HFFc6 (cell line): ENCODE measurements at regions not wholly inside any gene's neighbourhood (a gene's known extent, or its start where the extent isn't known, plus 50 kb on each side); places are given as distances from the start of the nearest gene placed in this dataset.

Experiments used
- DNase-seq: peaks from one replicate; pipeline ENCODE4 v3.0.0-alpha.2; 2018
- H3K27ac Mint-ChIP-seq: 2 replicates; pipeline ENCODE4 v1.8.0; 2020; ENCODE audit warnings: mild to moderate bottlenecking, mixed read lengths
- H3K27me3 Mint-ChIP-seq: 2 replicates; pipeline ENCODE4 v1.8.0; 2021; ENCODE audit warnings: mild to moderate bottlenecking, moderate library complexity, mixed read lengths; ENCODE audit not compliant: insufficient read depth
- H3K36me3 Mint-ChIP-seq: 2 replicates; pipeline ENCODE4 v1.8.0; 2021; ENCODE audit warnings: low read depth, mixed read lengths
- H3K4me1 Mint-ChIP-seq: 2 replicates; pipeline ENCODE4 v1.8.0; 2020; ENCODE audit warnings: low read depth, mixed read lengths
- H3K4me3 Mint-ChIP-seq: 2 replicates; pipeline ENCODE4 v1.8.0; 2020; ENCODE audit warnings: mild to moderate bottlenecking, moderate library complexity, mixed read lengths
- H3K9me3 Mint-ChIP-seq: 2 replicates; pipeline ENCODE4 v1.8.0; 2020; ENCODE audit warnings: mild to moderate bottlenecking, mixed read lengths
- CTCF ChIP-seq: fragments of 200-600 bp; sonication (generic); IDR thresholded peaks from 2 replicates; pipeline ENCODE4 v1.5.0; 2021; ENCODE audit warnings: antibody characterized with exemption, mild to moderate bottlenecking

DNA sequence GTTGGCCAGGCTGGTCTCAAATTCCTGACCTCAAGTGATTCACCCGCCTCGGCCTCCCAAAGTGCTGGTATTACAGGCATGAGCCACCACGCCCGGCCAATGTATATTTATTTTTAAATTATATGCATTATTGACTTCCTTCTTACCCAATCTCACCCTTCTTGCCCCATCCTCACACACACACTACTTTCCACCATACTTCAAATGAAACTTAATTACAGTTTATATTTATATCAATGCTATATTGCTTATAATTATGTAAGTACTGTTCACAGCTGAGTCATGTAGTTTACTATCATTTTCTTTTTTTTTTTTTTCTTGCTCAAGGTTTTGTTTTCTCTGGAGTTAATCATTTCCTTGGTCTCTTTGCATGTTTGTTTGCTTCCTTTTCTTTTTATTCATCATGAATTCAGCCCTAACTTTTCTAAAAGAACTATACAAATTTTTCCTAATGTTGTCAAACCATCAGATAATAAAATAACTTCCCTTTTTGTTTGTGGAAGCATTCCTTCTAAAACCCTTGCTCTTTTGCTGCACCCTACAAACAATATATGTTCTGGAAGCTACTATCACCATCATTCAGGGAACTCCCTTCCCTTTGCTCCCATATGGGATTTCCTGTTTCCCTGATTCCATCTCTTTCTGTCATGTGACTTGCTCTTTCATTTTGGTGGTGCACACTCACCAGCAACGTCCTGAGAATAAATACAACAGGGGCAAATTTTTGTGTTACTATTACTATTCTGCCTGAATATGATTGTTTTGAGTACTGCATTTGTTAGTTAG lies 201.7 kb upstream of the SASH1 start:
- H3K4me1 Mint-ChIP-seq = peaks cover 21% of the 10 kb centered on the region
- no peak for TF ChIP-seq CTCF
- no peak for DNase-seq
- peak overlapping the region; percentile 52 for H3K4me3 Mint-ChIP-seq
- H3K36me3 Mint-ChIP-seq = no peaks in the 10 kb centered on the region
- peak overlapping the region; percentile 54 for H3K27ac Mint-ChIP-seq
- H3K27me3 Mint-ChIP-seq = peaks cover 6% of the 10 kb centered on the region
- no peaks in the 10 kb centered on the region; the same call in 1 of the 2 replicates for H3K9me3 Mint-ChIP-seq

- no peak for DNase-seq
- Mint-ChIP-seq H3K9me3 (no peaks in the 10 kb centered on the region), H3K4me3 (no peak overlapping the region), H3K27ac (no peak overlapping the region), H3K27me3 (peaks cover 7% of the 10 kb centered on the region), H3K36me3 (no peaks in the 10 kb centered on the region), H3K4me1 (peaks cover 31% of the 10 kb centered on the region)
- no peak for TF ChIP-seq CTCF
Observed at GRCh38 chr6:148142821-148143220, 199.8 kb upstream of the SASH1 start.

- H3K36me3 Mint-ChIP-seq = no peaks in the 10 kb centered on the region
- H3K9me3 Mint-ChIP-seq = no peaks in the 10 kb centered on the region
- TF ChIP-seq CTCF = no peak
- DNase-seq = no peak
- H3K27me3 Mint-ChIP-seq = peaks cover 5% of the 10 kb centered on the region; the same call in 1 of the 2 replicates
- H3K27ac Mint-ChIP-seq = no peak overlapping the region
- peaks cover 31% of the 10 kb centered on the region for H3K4me1 Mint-ChIP-seq
- H3K4me3 Mint-ChIP-seq = no peak overlapping the region
Observed at GRCh38 chr6:148143771-148144170, 198.9 kb upstream of the SASH1 start.

GRCh38 chr6:148144917-148145521 lies 197.6 kb upstream of the SASH1 start:
- Mint-ChIP-seq H3K9me3 (no peaks in the 10 kb centered on the region), H3K36me3 (no peaks in the 10 kb centered on the region), H3K4me1 (peaks cover 31% of the 10 kb centered on the region), H3K4me3 (no peak overlapping the region), H3K27me3 (peaks cover 7% of the 10 kb centered on the region; the same call in 1 of the 2 replicates), H3K27ac (no peak overlapping the region)
- peak; percentile 93 for TF ChIP-seq CTCF
- peak; percentile 48 for DNase-seq

- Mint-ChIP-seq H3K36me3 (no peaks in the 10 kb centered on the region), H3K4me1 (peaks cover 16% of the 10 kb centered on the region), H3K9me3 (no peaks in the 10 kb centered on the region), H3K27ac (no peak overlapping the region), H3K27me3 (peaks cover 9% of the 10 kb centered on the region), H3K4me3 (no peak overlapping the region)
- no peak for DNase-seq
- no peak for TF ChIP-seq CTCF
Observed at GRCh38 chr6:148146717-148147462, 195.7 kb upstream of the SASH1 start.
